ENCODE measurements at regions not wholly inside any gene's neighbourhood (a gene's known extent, or its start where the extent isn't known, plus 50 kb on each side); places are given as distances from the start of the nearest gene placed in this dataset.
A peak's percentile ranks its signal among the peaks of the same experiment; 100 is the strongest.

GRCh38 chr5:68950125-68950524, 143.7 kb upstream of the SLC30A5 start:
- DNase-seq (no peak), ATAC-seq (peak; percentile 54 to 65)
- no peaks in the 10 kb centered on the region for H3K36me3 ChIP-seq
- no peak for TF ChIP-seq CTCF (IDR thresholded peaks at IDR 0.05)
- H3K9me3 ChIP-seq = no peaks in the 10 kb centered on the region
- no peak overlapping the region for H3K27ac ChIP-seq
- intact Hi-C loops (cut with DNase I) = no loop called here
- peaks cover 7% of the 10 kb centered on the region for H3K4me1 ChIP-seq
- H3K4me3 ChIP-seq = no peak overlapping the region
- no peaks in the 10 kb centered on the region for H3K27me3 ChIP-seq (ENCODE audit: low read depth)

GRCh38 chr5:68950930-68951329, 142.9 kb upstream of the SLC30A5 start:
- intact Hi-C loops (cut with DNase I) = no loop called here
- Histone ChIP-seq H3K27ac (no peak overlapping the region), H3K9me3 (no peaks in the 10 kb centered on the region), H3K4me1 (peaks cover 7% of the 10 kb centered on the region), H3K36me3 (no peaks in the 10 kb centered on the region), H3K27me3 (ENCODE audit: low read depth) (no peaks in the 10 kb centered on the region), H3K4me3 (no peak overlapping the region)
- ATAC-seq = no peak
- no peak for TF ChIP-seq CTCF (IDR thresholded peaks at IDR 0.05)
- DNase-seq = no peak

- Histone ChIP-seq H3K9me3 (no peaks in the 10 kb centered on the region), H3K27ac (no peak overlapping the region), H3K4me3 (no peak overlapping the region), H3K36me3 (no peaks in the 10 kb centered on the region), H3K4me1 (peaks cover 7% of the 10 kb centered on the region), H3K27me3 (ENCODE audit: low read depth) (no peaks in the 10 kb centered on the region)
- TF ChIP-seq CTCF (IDR thresholded peaks at IDR 0.05) = no peak
- intact Hi-C loops (cut with DNase I) = no loop called here
- ATAC-seq (no peak), DNase-seq (no peak)
These were observed 140.5 kb upstream of the SLC30A5 start for GRCh38 chr5:68953231-68953874.

- Histone ChIP-seq H3K27ac (no peak overlapping the region), H3K27me3 (ENCODE audit: low read depth) (no peaks in the 10 kb centered on the region), H3K9me3 (no peaks in the 10 kb centered on the region), H3K4me3 (no peak overlapping the region), H3K36me3 (no peaks in the 10 kb centered on the region), H3K4me1 (peaks cover 7% of the 10 kb centered on the region)
- no peak for DNase-seq
- ATAC-seq = peak in 1 of 2 donors; percentile 60
- intact Hi-C loops (cut with DNase I) = no loop called here
- TF ChIP-seq CTCF (IDR thresholded peaks at IDR 0.05) = no peak
These were observed 139.8 kb upstream of the SLC30A5 start for GRCh38 chr5:68953875-68954617.

- H3K9me3 ChIP-seq = no peaks in the 10 kb centered on the region
- no peaks in the 10 kb centered on the region for H3K27me3 ChIP-seq (ENCODE audit: low read depth)
- intact Hi-C loops (cut with DNase I) = no loop called here
- peaks cover 7% of the 10 kb centered on the region for H3K4me1 ChIP-seq
- no peaks in the 10 kb centered on the region for H3K36me3 ChIP-seq
- no peak overlapping the region for H3K27ac ChIP-seq
- H3K4me3 ChIP-seq = no peak overlapping the region
- ATAC-seq (no peak), DNase-seq (no peak)
- TF ChIP-seq CTCF (IDR thresholded peaks at IDR 0.05) = no peak
These were observed 139.2 kb upstream of the SLC30A5 start for GRCh38 chr5:68954618-68954910.

Data from lower lobe of right lung (tissue), 2 donors.